Liver (tissue), 3 donors: ENCODE measurements at regions not wholly inside any gene's neighbourhood (a gene's known extent, or its start where the extent isn't known, plus 50 kb on each side); places are given as distances from the start of the nearest gene placed in this dataset.

Experiments
- CTCF ChIP-seq: fragments of 150-350 bp; IDR thresholded peaks from 2 replicates; pipeline ENCODE4 v1.5.1; 2017; ENCODE audit warnings: improper control_type of control experiment, low read depth, low read length; ENCODE audit not compliant: missing input control
- EGR1 ChIP-seq, 2 donors: IDR thresholded peaks; 2 replicates each; pipeline ENCODE4 v1.6.1; 2016 to 2018; ENCODE audit warnings: antibody characterized with exemption in 2 of 2, low read depth in 2 of 2
- GABPA ChIP-seq, 2 donors: IDR thresholded peaks in 1 of 2; conservative IDR thresholded peaks in 1 of 2; 2 replicates each; pipeline ENCODE4 v1.6.1; 2016; ENCODE audit warnings: antibody characterized with exemption in 2 of 2, mild to moderate bottlenecking in 1 of 2, moderate library complexity in 1 of 2
- HNF4A ChIP-seq, 2 donors: conservative IDR thresholded peaks; 2 replicates each; pipeline ENCODE4 v1.6.1; 2016; ENCODE audit warnings: antibody characterized with exemption in 2 of 2, mild to moderate bottlenecking in 2 of 2
- HNF4G ChIP-seq: IDR thresholded peaks from 2 replicates; pipeline ENCODE4 v1.6.1; 2016; ENCODE audit warnings: antibody characterized with exemption
- MAX ChIP-seq: IDR thresholded peaks from 2 replicates; pipeline ENCODE4 v1.6.1; 2016; ENCODE audit warnings: antibody characterized with exemption
- RAD21 ChIP-seq, 2 donors: IDR thresholded peaks; 2 replicates each; pipeline ENCODE4 v1.6.1; 2016; ENCODE audit warnings: antibody characterized with exemption in 2 of 2, mild to moderate bottlenecking in 2 of 2
- REST ChIP-seq: IDR thresholded peaks from 2 replicates; pipeline ENCODE4 v1.6.1; 2016; ENCODE audit warnings: antibody characterized with exemption, mild to moderate bottlenecking
- TAF1 ChIP-seq: conservative IDR thresholded peaks from 2 replicates; pipeline ENCODE4 v1.6.1; 2016; ENCODE audit warnings: antibody characterized with exemption, mild to moderate bottlenecking
- YY1 ChIP-seq: IDR thresholded peaks from 2 replicates; pipeline ENCODE4 v1.6.1; 2016; ENCODE audit warnings: antibody characterized with exemption, mild to moderate bottlenecking
- donor health status: healthy.
- donor health status: healthy.

GRCh38 chr5:6282352-6282751 is 96.0 kb downstream of the MED10 start:
- TF ChIP-seq CTCF (no peak), GABPA (IDR thresholded peaks at IDR 0.05 in 1 of 2, conservative IDR thresholded peaks at IDR 0.05 in 1 of 2) (no peak), REST (no peak), TAF1 (no peak), YY1 (no peak), RAD21 (IDR thresholded peaks at IDR 0.05) (no peak), MAX (no peak), EGR1 (IDR thresholded peaks at IDR 0.05; ENCODE audit: low read depth in 2 of 2) (no peak), HNF4A (conservative IDR thresholded peaks at IDR 0.05) (no peak), HNF4G (no peak)
